GM18867 (cell line): ENCODE measurements at regions not wholly inside any gene's neighbourhood (a gene's known extent, or its start where the extent isn't known, plus 50 kb on each side); places are given as distances from the start of the nearest gene placed in this dataset.
"Not testable (repeated sequence)": the region's sequence is repeated elsewhere in the genome, so short reads cannot be mapped to it uniquely, and the experiment has no call there.

Experiments used
- ATAC-seq: cut with Tn5 transposase; IDR thresholded peaks from one replicate; pipeline ENCODE4 v1.9.1; 2021; ENCODE audit warnings: mild to moderate bottlenecking, moderate library complexity; ENCODE audit not compliant: unreplicated experiment

- ATAC-seq = no peak
These were observed 81.0 kb upstream of the FOXQ1 start for GRCh38 chr6:1230689-1231605.

- ATAC-seq = no peak
These were observed 81.6 kb upstream of the FOXQ1 start for GRCh38 chr6:1230281-1230680.

DNA sequence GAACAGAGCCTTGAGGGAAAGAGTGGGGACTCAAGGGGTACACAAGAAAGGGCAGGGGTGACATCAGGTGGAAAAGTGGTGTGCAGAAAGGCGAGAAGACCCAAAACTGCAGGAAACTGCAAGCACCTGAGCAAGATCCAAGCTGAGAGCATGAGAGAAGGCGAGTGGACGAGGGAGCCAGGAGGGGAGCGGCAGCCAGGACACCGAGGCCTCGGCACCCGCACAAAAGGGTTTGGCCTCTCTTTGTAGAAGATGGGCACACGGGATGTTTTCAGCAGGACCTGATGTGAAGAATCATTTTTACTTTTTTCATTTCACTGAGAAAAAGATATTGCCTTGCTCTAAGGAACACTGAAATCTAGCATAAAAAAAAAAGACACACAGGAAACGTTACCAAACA is 82.1 kb upstream of the FOXQ1 start:
- ATAC-seq = no peak

DNA sequence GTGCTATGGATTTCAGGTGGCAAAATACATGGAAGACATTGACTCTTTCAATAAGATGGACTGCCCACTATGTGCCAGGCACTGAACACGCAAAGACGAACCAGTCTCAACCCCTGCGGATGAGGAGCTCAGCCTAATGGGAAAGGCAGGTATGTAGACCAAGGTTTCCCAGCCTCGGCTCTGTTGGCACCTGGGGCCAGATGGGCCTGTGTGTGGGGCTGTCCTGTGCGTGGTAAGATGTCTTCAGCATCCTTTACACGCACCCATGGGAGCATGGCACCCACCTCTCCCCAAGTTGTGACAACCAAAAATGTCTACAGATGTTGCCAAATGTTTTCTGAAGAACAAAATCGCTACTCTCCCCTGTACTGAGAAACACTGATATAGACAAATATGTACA is 82.6 kb upstream of the FOXQ1 start:
- no peak for ATAC-seq

- no peak for ATAC-seq
These were observed 83.1 kb upstream of the FOXQ1 start for GRCh38 chr6:1228754-1229191.

DNA sequence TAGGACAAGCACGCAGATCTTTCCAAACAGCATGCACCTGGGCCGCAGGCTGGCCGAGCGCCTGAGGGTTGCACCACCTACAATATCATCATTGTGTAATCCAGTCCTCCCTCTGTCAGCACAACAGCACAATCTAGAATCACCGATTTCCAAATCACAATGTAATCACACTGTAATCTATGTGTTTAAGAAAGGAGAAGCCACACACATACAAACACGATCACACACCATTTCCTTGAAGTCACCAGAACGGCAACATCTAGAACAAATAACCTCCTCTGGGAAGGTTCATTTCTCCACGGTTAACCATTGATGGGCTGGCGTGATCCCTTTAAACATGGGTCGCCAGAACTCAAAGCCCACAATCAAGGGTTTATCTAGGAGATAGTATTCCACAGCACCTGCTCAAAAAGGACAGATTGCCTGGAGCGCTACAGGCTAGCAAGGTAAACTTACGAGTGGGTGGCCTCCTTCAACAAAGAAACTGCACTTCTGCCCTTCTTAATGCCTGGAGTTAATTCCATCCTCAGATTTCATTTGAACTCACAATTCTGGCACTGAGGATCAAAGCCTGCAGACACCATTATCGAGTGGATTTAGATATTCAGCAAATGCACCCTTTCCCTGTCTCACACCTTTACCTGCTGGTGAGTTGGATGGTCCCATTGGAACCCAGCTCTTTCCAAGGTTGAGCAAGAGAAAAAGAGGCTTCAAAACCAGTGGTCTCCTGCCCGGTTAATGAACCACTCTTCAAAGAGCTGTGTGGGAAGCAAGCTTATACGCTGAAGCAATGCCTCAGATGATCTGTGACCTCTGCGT is 83.8 kb upstream of the FOXQ1 start:
- ATAC-seq = no peak

DNA sequence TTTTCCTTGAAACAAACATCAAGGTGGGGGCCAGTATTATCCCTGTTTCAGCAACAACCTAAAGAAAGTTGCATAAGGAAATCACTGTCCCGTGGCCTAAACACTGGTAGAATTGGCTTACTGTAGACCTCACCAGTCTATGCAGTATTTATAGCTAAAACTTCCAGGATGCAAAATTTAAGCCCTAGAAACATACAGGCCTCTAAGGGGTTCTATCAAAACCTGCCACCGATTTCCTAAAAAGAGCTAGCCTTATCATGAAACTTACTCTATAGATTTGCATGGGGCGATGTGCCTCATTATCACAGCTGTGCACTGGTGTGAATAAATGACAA is 84.3 kb upstream of the FOXQ1 start:
- ATAC-seq = no peak

GRCh38 chr6:1226277-1227099 is 85.4 kb upstream of the FOXQ1 start:
- no peak for ATAC-seq

GRCh38 chr6:1224514-1224913 is 87.4 kb upstream of the FOXQ1 start:
- ATAC-seq = no peak

DNA sequence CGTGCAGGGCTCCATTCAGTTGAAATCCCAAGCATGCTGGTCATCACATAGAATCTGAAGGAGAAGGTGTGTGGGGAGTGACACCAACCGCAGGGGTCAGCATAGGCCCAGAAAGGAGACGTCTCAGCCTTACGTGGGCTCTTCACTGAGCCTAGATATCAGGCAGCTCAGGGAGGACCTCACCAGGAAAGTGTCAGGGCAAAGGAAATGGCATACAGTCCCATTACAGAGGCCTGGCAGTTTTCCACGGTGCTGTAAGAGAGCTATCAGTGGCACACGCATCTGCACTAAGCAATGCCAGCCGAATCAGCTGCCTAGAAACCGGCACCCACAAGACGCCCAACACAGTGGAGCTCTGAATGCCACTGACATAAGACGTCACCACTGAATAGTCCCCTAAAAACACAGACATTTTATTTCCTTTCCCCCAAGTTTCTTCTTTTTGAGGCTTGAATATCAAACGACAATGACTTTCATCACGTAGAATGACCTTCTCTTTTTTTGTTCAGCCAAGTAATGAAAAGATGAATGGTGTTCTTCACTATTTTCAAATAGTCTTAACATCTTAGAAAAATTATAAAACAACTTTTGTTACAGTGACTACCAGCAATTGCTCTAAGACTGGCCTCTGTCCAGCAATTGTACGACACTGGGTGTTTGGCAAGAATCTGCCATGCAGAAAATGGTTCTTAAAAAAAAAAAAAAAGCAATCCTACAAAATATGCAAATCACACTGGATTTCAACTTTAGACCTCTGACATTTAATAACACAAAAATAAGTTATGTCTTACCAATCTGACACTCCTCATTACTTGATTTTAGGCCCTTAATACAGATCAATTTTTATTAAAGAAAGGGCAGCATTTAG is 88.9 kb upstream of the FOXQ1 start:
- ATAC-seq = no peak

DNA sequence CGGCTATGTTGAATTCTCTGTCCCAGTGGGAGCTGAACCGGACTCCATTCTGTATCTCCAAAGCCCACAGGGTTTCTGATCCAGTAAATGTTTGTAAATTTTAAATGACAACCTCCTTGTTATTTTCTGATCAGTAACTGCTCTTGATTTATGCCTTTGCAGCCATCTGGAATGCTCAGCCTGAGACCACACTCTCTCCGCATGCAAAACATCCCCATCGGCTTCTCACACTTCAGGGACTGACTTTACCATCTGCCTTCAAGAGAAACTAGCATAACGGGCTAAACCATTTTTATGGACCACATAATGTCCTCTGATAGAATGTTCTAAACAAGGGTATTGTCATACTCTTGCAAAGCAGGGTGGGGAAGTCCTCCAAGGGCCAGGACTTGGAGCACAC is 94.5 kb upstream of the FOXQ1 start:
- no peak for ATAC-seq

GRCh38 chr6:1216488-1216974 is 95.4 kb upstream of the FOXQ1 start:
- ATAC-seq = no peak

DNA sequence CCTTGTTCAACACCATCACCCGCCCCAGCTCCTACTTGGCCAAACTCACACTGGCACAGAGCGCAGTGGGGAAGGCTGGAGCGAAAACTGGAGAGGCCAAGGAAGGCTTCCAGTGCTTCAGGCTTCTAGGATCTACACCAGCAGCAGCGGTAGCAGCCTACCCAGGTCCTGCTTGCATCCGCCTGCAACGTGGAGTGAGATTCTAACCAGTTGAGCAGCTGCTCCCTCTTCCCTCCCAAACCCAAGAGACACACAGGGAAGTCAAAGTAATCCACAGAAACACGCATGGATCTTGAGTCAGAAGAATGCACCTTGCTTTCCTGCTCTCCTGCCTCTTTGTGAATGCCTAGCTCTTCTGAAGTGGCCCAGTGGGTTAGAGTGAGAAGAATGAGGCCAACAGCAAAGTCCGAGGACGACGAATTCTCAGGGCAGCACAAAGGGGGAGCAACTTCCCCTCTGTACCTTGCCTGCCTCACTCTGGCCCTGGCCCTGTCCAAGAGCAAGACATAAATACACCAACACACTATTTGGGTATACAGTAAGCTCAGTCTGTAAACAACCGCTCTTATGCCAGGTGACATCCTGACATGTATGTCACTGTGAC is 95.9 kb upstream of the FOXQ1 start:
- no peak for ATAC-seq

GRCh38 chr6:1215023-1215422 is 96.9 kb upstream of the FOXQ1 start:
- no peak for ATAC-seq

- no peak for ATAC-seq
These were observed 99.0 kb upstream of the FOXQ1 start for GRCh38 chr6:1212919-1213318.

DNA sequence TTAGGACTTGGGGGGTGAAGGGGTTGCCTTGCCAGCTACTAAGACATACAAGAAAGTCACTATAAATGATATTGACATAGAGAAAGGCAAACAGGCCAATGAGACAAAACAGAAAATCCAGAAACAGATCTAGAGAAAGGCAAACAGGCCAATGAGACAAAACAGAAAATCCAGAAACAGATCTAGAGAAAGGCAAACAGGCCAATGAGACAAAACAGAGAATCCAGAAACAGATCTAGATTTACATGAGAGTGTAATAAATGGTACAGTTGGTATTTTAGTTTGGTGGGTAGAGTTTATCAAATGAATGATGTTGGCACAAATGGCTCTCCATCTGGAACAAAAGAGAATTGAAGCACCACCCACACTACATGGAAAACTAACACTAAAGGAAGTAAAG is 99.8 kb upstream of the FOXQ1 start:
- not testable (repeated sequence) for ATAC-seq

- not testable (repeated sequence) for ATAC-seq
These were observed 101.3 kb upstream of the FOXQ1 start for GRCh38 chr6:1210631-1211030.

DNA sequence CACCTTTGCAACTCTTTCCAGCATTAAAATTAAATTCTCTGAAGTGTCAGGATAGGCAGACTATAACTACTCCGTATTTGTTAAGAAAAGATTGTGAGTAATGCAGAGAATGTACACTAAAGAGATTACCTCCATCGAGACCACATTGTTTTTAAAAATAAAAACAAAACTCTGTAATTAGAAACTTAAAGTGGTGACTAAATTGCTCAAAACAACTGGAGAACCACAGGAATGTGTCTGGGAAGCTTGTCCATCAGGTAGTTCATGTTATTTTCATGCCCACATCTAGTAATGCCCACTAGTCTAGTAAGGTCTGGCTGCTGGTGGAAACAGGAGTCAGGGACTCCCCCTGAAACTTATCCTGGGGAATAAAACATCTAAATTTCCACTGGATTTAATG is 103.0 kb upstream of the FOXQ1 start:
- ATAC-seq = no peak

GRCh38 chr6:1203546-1203945 is 108.4 kb upstream of the FOXQ1 start:
- ATAC-seq = no peak

DNA sequence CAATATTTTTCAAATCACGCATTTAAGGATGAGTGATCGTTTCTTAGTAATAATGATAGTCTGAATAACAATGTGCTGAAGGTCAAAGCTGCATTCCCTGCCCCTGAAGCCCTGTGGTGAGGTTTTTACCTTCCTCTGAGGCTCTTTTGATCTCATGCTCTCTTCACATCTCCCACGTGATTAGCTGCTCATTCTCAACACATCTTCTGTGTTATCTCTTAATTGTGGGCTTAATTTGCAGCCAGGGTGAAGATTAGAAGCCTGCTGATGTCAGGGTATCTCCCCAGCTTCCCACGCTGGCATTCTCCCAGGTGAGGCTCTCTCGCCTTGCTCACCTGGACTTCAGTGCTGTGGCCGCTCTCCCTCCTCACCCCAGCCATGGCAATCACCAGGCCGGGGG is 109.7 kb upstream of the FOXQ1 start:
- ATAC-seq = no peak
